Muscle of back (tissue), 3 donors: ENCODE measurements at regions not wholly inside any gene's neighbourhood (a gene's known extent, or its start where the extent isn't known, plus 50 kb on each side); places are given as distances from the start of the nearest gene placed in this dataset.

Source experiments
- DNase-seq, 3 donors: peaks; one replicate each; pipeline versions ENCODE4 v3.0.0 to v3.0.0-alpha.2; 2013

- DNase-seq: no peak
These were observed 490.7 kb upstream of the SULF2 start for GRCh38 chr20:48276021-48276342.

- DNase-seq: peak in 2 of 3 donors; percentile 67 to 80
These were observed 490.2 kb upstream of the SULF2 start for GRCh38 chr20:48275286-48276020.

DNA sequence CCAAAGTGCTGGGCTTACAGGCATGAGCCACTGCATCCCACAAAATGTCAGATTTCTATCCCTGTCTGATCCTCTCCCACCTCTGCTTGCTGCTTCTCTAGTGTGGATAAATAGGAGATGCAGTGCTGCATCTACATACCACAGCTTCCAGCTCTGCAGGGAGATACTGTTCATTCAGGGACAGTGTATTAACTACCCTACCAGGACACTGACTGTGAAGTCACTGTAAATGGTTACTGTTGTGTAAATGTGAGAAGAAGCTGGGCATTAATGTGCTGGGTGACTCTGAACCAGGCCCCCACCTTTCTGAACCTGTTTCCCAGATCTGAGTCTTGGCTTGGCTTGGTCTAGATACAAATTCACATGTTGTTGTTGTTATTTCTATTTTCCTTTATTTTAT is 488.6 kb upstream of the SULF2 start:
- DNase-seq: no peak

DNA sequence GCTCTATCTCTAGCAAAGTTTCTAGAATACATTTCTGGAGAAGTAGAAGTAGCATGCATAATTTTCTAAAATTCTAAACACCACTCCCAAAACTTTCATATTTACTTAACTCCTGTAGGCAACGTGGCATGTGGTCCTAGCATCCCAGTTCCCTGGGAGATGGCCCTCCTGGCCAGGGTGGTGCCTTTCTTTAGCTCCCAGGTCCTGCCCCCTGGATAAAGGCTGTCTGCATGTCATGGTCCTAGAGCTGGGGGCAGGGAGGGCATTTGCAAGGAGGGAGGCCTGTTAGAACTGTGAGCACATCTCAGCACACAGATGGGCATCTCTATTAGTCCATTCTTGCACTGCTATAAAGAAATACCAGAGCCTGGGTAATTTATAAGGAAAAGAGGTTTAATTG is 485.6 kb upstream of the SULF2 start:
- no peak for DNase-seq

DNA sequence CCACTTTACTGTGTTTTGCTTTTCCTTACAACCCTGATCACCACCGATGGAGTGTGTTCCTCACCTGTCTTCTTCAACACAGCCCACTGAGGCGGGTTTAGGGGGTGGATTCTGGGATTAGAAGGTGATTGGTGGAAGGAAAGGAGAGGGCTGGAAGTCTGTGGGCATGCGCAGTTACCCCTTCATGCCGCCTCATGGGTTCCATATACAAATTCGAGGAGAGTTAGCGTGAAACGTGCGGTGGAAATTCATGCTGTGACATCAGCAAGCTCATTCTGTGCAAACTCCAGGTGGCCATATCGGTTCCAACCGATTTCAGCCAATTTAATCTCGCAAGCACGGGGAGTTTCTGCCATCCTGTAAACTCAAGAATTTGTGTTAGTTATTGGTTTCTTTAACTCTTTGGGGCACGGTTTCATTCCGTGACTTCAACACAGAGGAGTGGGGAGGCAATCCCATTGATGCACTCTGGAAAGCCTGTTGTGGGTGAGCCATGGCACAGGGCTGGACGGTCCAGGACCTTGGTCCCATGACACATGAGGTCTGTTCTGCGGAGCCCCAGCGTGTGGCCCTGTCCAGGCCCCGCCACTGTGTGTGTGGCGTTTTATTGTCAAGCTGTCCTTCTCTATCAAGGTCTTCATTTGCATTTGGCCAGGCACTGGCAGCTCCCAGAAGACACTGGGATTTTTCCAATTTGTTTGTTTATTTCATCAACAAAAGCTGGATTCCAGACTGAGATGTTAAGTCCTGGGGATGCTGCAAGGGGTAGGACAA is 482.8 kb upstream of the SULF2 start:
- no peak for DNase-seq

- DNase-seq: no peak
These were observed 481.3 kb upstream of the SULF2 start for GRCh38 chr20:48266571-48266970.

DNA sequence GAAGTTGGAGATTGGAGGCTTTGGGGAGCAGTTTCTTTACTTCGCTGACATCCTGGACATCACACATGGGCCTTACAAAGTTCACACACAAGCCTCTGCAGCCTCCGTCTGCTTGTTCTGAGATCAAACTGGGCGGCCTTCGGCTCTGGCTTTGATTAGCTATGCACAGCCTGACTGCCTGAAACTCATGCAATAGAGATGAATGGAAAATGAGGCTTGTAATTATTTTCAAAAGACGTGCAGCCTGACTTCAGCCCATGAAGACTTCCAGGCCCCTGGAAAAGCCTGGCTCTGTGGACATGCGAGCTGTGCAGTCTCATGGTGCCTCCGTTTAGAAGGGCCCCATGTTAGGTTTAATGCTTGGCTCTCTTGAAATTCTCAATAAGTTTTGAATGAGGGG is 480.5 kb upstream of the SULF2 start:
- no peak for DNase-seq

GRCh38 chr20:48262955-48263354 is 477.7 kb upstream of the SULF2 start:
- DNase-seq: no peak

GRCh38 chr20:48262466-48262865 is 477.2 kb upstream of the SULF2 start:
- DNase-seq: no peak

DNA sequence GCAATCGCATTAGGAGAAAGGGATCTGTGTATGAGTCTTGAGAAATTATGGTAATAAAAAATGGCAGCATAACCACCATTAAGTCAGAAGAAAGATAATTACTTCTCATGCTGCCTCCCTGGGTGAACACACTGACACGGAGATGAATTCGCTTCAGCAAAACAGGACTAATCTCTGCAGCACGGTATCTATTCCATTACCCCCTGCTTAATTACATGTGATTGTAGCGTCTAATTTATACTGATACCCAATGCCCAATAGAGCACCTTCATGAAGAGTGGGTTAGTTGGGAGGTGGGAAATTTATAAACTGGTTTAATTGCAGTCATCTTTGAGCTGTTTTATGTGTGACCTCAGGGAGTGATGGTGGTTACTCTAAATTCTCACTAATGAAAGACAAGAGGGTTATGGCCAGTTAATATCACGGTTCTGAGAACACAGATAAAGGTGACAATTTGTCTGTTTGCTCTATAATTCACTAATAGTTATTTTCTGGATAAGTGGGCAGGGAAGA is 476.2 kb upstream of the SULF2 start:
- DNase-seq: no peak

- peak in 1 of 3 donors; percentile 63 for DNase-seq
These were observed 475.0 kb upstream of the SULF2 start for GRCh38 chr20:48260129-48260756.

DNA sequence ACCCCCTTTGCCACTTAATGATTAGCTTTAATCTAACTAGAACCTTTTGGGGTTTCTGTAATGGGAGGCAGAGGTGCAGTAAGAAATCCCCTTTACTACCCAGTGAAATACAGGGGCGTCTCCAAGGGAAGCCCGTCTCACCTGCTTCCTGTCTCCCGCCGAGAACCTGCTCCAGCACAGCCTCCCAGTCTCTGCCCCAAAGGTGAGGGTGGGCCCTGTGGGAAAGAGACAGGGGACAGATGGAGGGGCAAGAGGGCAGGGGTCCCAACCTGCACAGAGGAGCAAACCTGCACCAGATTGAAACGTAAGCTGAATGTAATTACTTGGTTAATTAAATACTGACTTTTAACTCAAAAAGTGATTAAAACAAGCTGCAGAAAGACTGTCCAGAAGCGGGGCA is 474.2 kb upstream of the SULF2 start:
- DNase-seq: no peak

DNA sequence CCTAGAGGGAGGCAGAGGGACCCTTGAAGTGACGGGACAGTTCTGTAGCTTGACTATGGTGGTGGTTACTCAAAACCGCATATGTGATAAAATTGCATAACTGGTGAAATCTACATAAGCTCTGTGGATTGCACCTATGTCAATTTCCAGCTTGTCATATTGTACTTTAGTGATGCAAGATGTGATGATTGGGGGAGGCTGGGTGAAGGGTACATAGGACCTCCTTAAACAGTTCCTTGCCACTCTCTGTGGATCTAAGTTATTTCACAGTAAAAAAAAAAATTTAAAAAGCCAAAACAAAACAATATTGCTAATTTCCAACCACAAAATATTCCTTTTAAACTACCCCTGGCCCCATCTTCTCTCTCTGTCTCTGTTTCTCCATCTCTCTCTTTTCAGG is 472.6 kb upstream of the SULF2 start:
- no peak for DNase-seq

DNA sequence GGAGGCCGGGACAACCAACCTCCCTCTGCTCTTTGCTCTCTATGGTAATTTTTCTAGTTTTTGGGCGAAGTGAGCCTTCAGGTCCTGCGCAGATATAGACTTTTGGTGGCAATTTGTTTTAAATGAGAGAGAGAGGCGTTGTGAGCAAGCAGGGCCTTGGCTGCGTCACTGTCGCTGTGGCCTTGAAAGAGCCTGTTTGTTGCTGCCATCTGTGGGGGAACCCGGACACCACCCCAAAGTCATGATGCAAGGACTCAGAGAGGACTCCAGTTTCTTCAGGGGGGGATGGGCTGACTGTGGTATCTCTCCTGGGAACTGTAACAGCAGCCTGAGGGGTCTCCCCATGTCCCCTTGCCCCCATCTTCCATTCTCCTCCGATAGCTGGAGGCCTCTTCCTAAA is 462.7 kb upstream of the SULF2 start:
- no peak for DNase-seq

DNA sequence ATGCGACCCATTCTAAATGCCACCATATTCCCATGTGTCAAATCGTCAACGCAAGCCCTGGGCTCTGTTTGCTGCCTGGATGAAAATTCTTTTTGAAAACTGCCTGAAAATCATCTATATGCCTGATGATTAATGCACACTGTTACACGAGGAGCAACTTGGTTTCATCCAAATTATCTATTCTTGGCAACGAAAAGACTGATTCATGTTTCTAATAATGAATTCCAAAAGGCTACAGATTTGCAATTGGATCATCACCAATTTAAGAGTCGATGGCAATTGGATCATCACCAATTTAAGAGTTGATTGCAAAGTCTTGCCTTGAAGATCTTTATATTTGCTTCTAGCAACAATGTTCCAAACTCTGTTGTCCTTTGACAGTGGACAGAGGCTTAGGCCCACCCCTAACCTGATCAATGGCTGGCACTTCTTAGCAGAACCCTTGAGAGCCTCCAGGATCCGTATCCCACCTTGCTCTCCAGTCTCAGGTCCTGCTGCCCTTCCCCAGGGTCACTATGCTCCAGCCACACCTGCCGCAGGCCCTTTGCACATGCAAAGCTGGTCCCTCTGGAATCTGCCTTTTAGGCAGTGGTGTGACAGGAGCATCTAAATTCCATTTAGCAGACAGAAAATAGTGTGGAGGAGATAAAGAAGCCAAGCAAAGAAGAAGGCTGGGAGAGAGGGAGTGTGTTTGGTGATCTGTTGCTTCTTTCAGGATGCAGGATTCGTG is 460.9 kb upstream of the SULF2 start:
- DNase-seq: peak in 1 of 3 donors; percentile 37

- DNase-seq: no peak
These were observed 457.3 kb upstream of the SULF2 start for GRCh38 chr20:48242623-48243022.

GRCh38 chr20:48241482-48241881 is 456.2 kb upstream of the SULF2 start:
- DNase-seq: no peak

- no peak for DNase-seq
These were observed 453.5 kb upstream of the SULF2 start for GRCh38 chr20:48238781-48239180.

GRCh38 chr20:48238326-48238725 is 453.0 kb upstream of the SULF2 start:
- peak in 1 of 3 donors; percentile 64 for DNase-seq

DNA sequence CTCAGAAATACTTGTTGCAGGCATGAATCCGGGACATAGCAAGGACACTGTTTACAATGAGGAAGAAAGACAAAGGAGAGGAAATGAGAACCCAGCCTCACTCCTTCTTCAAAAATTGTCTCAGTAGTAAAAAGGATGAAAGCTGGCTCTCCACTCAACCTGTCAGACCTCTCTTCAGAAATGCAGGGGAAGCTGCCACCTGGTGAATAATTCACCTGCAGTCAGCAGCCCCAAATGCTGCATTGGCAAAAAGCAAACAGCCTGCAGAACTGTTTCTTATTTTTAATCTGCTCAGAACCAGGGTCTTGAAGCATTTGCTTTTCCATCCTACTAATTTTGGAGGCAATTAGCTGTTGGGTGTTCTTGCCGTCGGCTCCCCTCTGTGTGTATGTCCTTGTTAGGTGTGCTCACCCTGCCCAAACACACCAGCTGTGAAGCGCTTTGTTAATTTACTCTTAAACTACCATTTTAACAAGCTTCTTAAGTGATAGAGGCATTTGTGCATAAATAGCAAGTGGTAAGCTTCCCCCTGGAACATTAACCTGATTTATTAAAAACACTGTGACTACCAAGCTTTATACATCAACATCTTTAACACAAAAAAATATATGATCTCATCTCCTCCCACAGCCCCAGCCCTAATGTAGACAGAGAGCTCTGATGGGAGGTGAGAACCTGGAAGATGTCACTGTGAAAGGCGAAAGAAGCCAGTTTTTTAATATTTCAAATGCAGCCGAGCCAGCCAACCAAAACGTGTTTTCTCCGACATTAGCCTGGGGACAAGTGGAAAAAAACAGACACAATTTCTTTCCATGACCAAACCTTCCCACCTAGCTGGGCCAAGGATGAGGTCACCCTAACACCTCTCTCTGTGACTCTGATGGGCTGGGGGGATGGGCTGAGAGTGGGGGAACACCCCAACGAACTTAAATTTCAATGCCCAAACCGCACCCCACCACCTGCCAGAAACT is 451.0 kb upstream of the SULF2 start:
- peak in 2 of 3 donors; percentile 49 to 58 for DNase-seq

DNA sequence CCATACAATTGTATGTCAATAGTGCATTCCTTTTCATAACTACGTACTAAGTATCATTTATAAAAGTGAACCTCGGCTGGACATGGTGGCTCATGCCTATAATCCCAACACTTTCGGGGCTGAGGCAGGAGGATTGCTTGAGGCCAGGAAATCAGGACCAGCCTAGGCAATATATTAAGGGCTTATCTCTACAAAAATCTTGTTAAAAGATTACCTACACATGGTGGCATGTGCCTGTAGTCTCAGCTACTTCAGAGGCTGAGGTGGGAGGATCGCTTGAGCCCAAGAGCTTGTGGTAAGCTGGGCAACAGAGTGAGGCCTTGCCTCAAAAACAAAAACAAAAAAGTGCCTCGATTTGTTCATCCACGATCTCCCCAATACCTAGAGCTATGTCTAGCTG is 449.7 kb upstream of the SULF2 start:
- DNase-seq: no peak
